ENCODE measurements at regions not wholly inside any gene's neighbourhood (a gene's known extent, or its start where the extent isn't known, plus 50 kb on each side); places are given as distances from the start of the nearest gene placed in this dataset.

DNA sequence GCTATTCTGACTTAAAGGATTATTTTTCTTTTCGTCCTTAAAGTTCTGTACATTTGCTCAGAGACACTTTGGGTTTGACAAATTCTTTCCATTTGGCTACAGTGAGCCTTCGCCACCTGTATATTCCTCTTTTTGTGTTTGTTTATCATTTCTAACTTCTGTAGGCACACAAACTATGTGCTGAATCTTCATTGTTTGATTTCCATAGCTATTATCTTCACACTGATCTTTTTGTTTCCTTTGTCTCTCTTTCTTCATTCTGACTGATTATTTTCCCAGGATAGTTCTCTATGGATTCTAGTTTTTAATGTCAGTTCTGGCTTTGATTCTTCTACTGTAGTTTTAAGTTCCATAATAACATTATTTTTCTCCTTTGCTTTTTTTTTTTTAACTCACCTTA lies 350.2 kb downstream of the ZNF521 start:
- DNase-seq (ENCODE audit: insufficient read length, low spot score), result no peak
- FAIRE-seq, result no peak

DNA sequence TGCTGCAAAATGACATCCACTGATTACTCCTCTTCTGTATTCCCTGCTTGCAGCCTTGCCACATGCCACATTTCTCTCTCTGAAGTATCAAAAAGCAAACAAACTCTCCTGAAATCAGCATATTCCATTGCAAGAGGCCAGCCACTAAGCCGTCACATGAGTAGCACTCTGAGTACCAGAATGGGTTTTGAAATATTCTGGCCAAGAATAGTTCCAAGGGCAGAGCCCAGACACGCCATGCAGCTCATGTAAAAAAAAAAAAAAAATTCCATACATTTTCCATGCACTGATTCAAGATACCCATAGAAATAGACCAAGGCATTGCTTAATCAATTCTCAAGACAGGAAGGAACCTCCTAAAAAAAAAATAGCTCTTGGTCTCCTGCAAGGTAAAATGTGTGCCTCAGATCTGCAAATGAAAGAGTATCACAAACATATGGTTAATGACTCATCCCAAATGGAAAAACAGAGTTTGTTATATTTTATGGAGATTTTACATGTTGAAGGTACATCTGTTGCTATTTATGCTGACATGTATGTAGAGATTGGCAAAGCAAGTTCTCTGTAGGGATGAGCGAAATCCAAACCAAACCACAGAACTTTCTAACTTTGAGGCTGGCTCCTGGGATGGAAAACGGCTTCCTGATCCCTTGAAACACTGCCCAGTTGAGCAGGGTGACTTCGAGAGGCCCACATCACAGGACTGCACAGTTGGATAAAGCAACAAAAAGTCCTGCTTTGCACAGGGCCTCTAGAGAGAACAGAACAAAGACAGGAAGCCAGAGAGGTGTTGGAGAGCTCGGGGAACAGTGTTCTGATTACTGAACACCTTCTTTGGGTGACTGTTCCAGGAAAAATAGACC lies 346.2 kb downstream of the ZNF521 start:
- FAIRE-seq, result no peak
- DNase-seq (ENCODE audit: insufficient read length, low spot score), result no peak

DNA sequence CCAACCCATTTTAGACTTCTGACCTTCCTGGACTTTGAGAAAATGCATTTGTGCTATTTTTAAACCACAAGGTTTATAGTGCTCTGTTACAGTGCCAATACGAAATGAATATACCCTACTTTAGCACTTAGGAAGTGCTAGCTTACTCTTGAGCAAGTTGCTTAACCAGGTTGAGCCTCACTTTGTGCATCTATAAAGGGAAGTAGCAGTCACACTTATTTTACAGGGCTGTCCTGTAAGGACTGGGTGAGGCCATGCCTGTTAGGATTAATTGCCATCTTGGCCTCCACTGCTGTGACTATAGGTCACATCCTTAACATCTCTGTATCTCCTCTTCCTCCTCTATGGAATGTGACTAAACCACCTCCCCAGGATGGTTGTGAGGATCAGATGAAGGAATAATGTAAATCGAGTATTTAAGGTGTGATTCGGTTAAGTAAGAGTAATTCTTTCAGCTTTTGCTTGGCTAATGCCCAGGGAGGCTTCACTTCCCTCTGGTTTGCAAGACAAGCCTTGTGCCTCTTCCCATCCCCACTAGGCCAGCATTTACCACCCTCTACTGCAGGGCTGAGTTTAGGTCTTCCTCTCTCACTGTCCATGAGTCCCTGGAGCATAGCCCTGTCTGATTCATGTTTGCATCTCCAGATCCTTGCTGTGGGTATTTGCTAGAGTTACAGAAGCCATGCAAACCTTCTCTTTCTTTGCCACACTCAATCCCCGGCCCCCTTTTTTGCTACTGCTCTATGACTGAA lies 341.2 kb downstream of the ZNF521 start:
- no peak for DNase-seq (ENCODE audit: insufficient read length, low spot score)
- no peak for FAIRE-seq

Measured in HTR-8/SVneo (cell line).